Stomach (tissue), 8 donors: ENCODE measurements at regions not wholly inside any gene's neighbourhood (a gene's known extent, or its start where the extent isn't known, plus 50 kb on each side); places are given as distances from the start of the nearest gene placed in this dataset.

Experiments used
- DNase-seq, 2 donors: peaks; one replicate each; pipeline versions ENCODE4 v3.0.0 to v3.0.0-alpha.2; 2013 to 2019
- H3K27ac ChIP-seq, 5 donors: fragments of 200-600 bp in 4 of 5; sonication (generic) in 4 of 5; one replicate each; pipeline ENCODE4 v1.5.1; 2013 to 2019; ENCODE audit warnings: mild to moderate bottlenecking in 1 of 5, moderate library complexity in 1 of 5
- H3K27me3 ChIP-seq, 3 donors: fragments of 200-600 bp; sonication (generic); one replicate each; pipeline ENCODE4 v1.5.1; 2017 to 2019; ENCODE audit warnings: mixed run types in 1 of 3
- H3K36me3 ChIP-seq, 4 donors: fragments of 200-600 bp; sonication (generic); 1 replicate in 3 of 4; 2 replicates in 1 of 4; pipeline ENCODE4 v1.5.1; 2016 to 2019
- H3K4me1 ChIP-seq, 4 donors: fragments of 200-600 bp; sonication (generic); one replicate each; pipeline ENCODE4 v1.5.1; 2016 to 2019
- H3K4me3 ChIP-seq, 4 donors: fragments of 200-600 bp; sonication (generic) in 3 of 4; one replicate each; pipeline ENCODE4 v1.5.1; 2016 to 2019; ENCODE audit warnings: mild to moderate bottlenecking in 1 of 4
- H3K9me3 ChIP-seq, 4 donors: fragments of 200-600 bp; sonication (generic); one replicate each; pipeline ENCODE4 v1.5.1; 2016 to 2019
- EP300 ChIP-seq: sonication (generic); formaldehyde crosslinking; IDR thresholded peaks from one replicate; pipeline ENCODE4 v1.6.1; 2017; ENCODE audit warnings: antibody characterized with exemption
- POLR2A ChIP-seq, 4 donors: fragments of 450-650 bp; IDR thresholded peaks; one replicate each; pipeline ENCODE4 v1.6.1; 2016; ENCODE audit warnings: antibody characterized with exemption in 4 of 4, control low read depth in 2 of 4, mild to moderate bottlenecking in 1 of 4, moderate library complexity in 1 of 4
- POLR2AphosphoS5 ChIP-seq, 3 donors: sonication (generic); formaldehyde crosslinking; IDR thresholded peaks; one replicate each; pipeline ENCODE4 v1.6.1; 2016; ENCODE audit warnings: antibody characterized with exemption in 3 of 3
- WGBS, 5 donors: extraction: QIAGEN DNeasy Blood & Tissue Kit in 3 of 5; methylation state at CpG; one replicate each; pipeline versions ENCODE4 v1.1.5 to v1.1.7; 2013 to 2018; 5-methylcytosine and 5-hydroxymethylcytosine counted together
- intact Hi-C: fragments of 100-400 bp; cut with DNase I; formaldehyde crosslinking; loops from one replicate; pipeline ENCODE4 v1.15.1; 2023; ENCODE audit warnings: low total_unique reads
- TF ChIP-seq, protein P1 (sequence below), 7 experiments: fragments of 450-650 bp in 4 of 7; fragments of 200-600 bp in 3 of 7; sonication (generic) in 3 of 7; IDR thresholded peaks; one replicate each; pipeline ENCODE4 v1.5.1; 2016 to 2019; ENCODE audit warnings: antibody characterized with exemption in 7 of 7, control low read depth in 2 of 7, mild to moderate bottlenecking in 1 of 7
- donor health status: healthy with polysubstance abuse.
- donor health status: Bipolar disorder and iron deficiency.
- donor health status: healthy.

DNA sequence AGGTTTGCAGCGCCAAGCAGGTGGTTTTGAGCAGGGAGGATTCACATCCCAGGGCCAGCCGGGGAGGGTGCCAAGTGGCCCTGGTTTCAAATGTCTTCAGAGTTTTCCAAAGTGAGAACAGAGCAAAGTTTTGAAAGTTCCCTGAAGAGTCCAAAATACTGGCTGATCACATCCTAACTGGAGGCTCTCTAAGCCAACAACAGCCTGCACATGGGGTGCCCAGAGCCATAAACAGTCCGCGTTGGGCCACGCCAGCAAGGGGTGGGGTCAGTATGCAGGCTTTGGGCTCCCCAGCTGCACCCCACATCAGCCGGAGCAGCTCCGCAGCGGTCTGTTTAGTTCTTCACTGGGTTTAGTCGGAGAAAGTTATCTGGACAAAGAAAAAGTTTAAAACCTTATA, 150.9 kb downstream of the C16orf95 start:
- Histone ChIP-seq H3K36me3 (no peaks in the 10 kb centered on the region), H3K9me3 (peaks cover 0 to 5% (median 0%) of the 10 kb centered on the region in 4 donors), H3K4me1 (no peaks in the 10 kb centered on the region), H3K27me3 (peaks cover 0 to 14% (median 0%) of the 10 kb centered on the region in 3 donors), H3K4me3 (no peak overlapping the region), H3K27ac (no peak overlapping the region)
- DNase-seq: no peak
- 65 to 83% (median 82%) methylated on average over 9 of the region's 9 CpGs for WGBS, 5 donors
- intact Hi-C loops: no loop called here
- TF ChIP-seq, protein P1, sequence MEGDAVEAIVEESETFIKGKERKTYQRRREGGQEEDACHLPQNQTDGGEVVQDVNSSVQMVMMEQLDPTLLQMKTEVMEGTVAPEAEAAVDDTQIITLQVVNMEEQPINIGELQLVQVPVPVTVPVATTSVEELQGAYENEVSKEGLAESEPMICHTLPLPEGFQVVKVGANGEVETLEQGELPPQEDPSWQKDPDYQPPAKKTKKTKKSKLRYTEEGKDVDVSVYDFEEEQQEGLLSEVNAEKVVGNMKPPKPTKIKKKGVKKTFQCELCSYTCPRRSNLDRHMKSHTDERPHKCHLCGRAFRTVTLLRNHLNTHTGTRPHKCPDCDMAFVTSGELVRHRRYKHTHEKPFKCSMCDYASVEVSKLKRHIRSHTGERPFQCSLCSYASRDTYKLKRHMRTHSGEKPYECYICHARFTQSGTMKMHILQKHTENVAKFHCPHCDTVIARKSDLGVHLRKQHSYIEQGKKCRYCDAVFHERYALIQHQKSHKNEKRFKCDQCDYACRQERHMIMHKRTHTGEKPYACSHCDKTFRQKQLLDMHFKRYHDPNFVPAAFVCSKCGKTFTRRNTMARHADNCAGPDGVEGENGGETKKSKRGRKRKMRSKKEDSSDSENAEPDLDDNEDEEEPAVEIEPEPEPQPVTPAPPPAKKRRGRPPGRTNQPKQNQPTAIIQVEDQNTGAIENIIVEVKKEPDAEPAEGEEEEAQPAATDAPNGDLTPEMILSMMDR (IDR thresholded peaks at IDR 0.05): no peak
- no peak for TF ChIP-seq EP300
- TF ChIP-seq POLR2A (IDR thresholded peaks at IDR 0.05): no peak
- TF ChIP-seq POLR2AphosphoS5 (IDR thresholded peaks at IDR 0.05): no peak

DNA sequence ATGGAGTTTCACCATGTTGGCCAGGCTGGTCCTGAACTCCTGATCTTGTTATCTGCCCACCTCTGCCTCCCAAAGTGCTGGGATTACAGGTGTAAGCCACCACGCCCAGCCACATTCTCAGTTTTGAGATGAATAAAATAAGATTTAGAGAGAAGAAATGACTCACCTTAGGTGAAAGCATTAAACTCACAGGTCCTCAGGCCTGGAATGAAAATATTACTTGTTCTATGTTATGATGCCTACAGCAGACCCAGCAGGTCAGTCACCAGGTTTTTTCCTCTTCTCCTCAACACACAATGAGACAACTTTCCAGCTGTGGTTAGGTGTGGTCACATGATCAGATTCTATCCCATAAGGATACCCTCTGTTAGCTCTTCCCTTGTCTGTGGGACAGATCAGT, 150.3 kb downstream of the C16orf95 start:
- TF ChIP-seq, protein P1 (IDR thresholded peaks at IDR 0.05): no peak
- no peak for TF ChIP-seq EP300
- TF ChIP-seq POLR2A (IDR thresholded peaks at IDR 0.05): no peak
- TF ChIP-seq POLR2AphosphoS5 (IDR thresholded peaks at IDR 0.05): no peak
- intact Hi-C loops: no loop called here
- H3K36me3 ChIP-seq: no peaks in the 10 kb centered on the region
- peaks cover 0 to 9% (median 0%) of the 10 kb centered on the region in 3 donors for H3K27me3 ChIP-seq
- DNase-seq: no peak
- H3K4me3 ChIP-seq: no peak overlapping the region
- peaks cover 0 to 5% (median 0%) of the 10 kb centered on the region in 4 donors for H3K9me3 ChIP-seq
- no peak overlapping the region for H3K27ac ChIP-seq
- H3K4me1 ChIP-seq: no peaks in the 10 kb centered on the region
- 82 to 93% (median 87%) methylated on average over 1 of the region's 1 CpG for WGBS, 5 donors

DNA sequence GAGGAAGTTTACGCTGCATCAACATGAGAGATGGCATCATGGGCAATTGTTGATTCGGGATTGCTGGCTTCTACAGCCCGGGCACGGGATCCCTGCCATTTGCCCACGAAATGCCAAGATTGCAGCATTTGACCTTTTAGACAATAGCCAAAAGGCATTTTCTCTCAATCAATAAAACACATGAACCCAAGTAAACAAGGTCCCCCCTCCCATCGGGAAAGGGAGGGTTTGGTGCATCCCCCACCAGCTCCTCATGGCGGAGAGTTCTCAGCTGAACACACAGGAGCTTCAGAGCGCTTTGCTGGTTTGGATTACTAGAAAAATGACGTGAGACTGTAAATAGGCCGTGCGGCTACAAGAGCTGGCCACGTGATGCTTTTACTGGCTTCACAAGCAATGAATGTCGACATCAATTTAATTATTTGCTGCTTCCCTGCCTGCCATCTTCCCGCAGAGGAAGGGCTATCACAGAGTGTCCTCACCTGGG, 147.6 kb downstream of the C16orf95 start:
- intact Hi-C loops: no loop called here

DNA sequence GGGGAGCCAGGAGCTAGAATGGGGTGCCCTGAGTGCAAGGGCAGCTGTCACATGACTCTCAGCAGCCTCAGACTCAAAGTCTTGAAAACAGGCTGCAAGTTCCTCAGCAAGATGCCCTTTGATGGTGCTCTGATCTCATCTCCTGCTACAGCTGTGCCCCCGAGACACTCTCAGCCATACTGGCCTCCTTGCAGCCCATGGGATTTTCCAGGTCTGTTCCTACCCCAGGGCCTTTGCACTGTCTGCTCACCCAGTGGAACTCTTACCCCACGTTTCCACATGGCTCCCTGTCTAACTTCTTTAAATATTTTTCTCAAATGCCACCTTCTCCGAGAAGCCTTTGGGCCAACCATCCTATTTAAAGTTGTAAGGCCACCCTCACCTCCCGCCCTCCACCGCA, 146.9 kb downstream of the C16orf95 start:
- H3K4me3 ChIP-seq: no peak overlapping the region
- no peak for DNase-seq
- H3K27me3 ChIP-seq: peaks cover 0 to 12% (median 0%) of the 10 kb centered on the region in 3 donors
- 84 to 90% (median 86%) methylated on average over 5 of the region's 5 CpGs for WGBS, 5 donors
- H3K27ac ChIP-seq: no peak overlapping the region
- intact Hi-C loops: no loop called here
- no peaks in the 10 kb centered on the region for H3K36me3 ChIP-seq
- peaks cover 0 to 5% (median 0%) of the 10 kb centered on the region in 4 donors for H3K9me3 ChIP-seq
- no peaks in the 10 kb centered on the region for H3K4me1 ChIP-seq
- no peak for TF ChIP-seq POLR2A (IDR thresholded peaks at IDR 0.05)

More for the DNA sequence above, 147.6 kb downstream of the C16orf95 start:
- Histone ChIP-seq H3K27ac (no peak overlapping the region), H3K36me3 (no peaks in the 10 kb centered on the region), H3K27me3 (peaks cover 0 to 9% (median 0%) of the 10 kb centered on the region in 3 donors), H3K4me1 (no peaks in the 10 kb centered on the region), H3K9me3 (peaks cover 0 to 5% (median 0%) of the 10 kb centered on the region in 4 donors), H3K4me3 (no peak overlapping the region)
- WGBS, 5 donors: 41 to 64% (median 57%) methylated on average over 14 of the region's 14 CpGs
- TF ChIP-seq POLR2A (IDR thresholded peaks at IDR 0.05) (no peak), EP300 (no peak), POLR2AphosphoS5 (IDR thresholded peaks at IDR 0.05) (no peak)
- TF ChIP-seq, protein P1 (IDR thresholded peaks at IDR 0.05): no peak
- peak in 1 of 2 donors; percentile 40 for DNase-seq

DNA sequence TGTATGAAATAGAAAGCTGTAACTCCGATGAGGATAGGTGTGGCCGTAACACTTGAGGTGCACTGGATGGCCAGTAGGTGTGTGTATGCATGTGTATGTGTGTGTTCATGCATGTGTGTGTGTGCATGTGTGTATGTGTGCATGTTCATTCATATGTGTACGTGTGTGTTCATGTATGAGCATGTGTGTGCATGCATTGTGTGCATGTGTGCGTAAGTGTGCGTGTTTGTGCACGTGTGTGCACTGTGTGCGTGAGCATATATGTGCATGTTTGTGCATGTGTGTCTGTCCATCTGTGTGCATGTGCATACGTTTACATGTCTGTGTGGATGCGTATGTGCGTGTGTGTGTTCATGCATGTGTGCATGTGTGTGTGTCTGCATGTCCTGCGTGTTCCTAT, 145.5 kb downstream of the C16orf95 start:
- TF ChIP-seq POLR2A (IDR thresholded peaks at IDR 0.05) (no peak), EP300 (no peak), POLR2AphosphoS5 (IDR thresholded peaks at IDR 0.05) (no peak)
- TF ChIP-seq, protein P1 (IDR thresholded peaks at IDR 0.05): no peak
- no peaks in the 10 kb centered on the region for H3K36me3 ChIP-seq
- H3K27me3 ChIP-seq: peaks cover 0 to 14% (median 0%) of the 10 kb centered on the region in 3 donors
- WGBS, 5 donors: 90 to 96% (median 95%) methylated on average over 11 of the region's 11 CpGs
- H3K9me3 ChIP-seq: peaks cover 0 to 5% (median 0%) of the 10 kb centered on the region in 4 donors
- no peak for DNase-seq
- no peaks in the 10 kb centered on the region for H3K4me1 ChIP-seq
- H3K4me3 ChIP-seq: no peak overlapping the region
- no peak overlapping the region for H3K27ac ChIP-seq
- intact Hi-C loops: no loop called here
